SK-N-MC (cell line): ENCODE measurements at regions not wholly inside any gene's neighbourhood (a gene's known extent, or its start where the extent isn't known, plus 50 kb on each side); places are given as distances from the start of the nearest gene placed in this dataset.

Source experiments
- EZH2 ChIP-seq: fragments of 200-600 bp; sonication (generic); IDR thresholded peaks from one replicate; pipeline ENCODE4 v1.6.1; 2017; ENCODE audit warnings: antibody characterized with exemption
- FOXP2 ChIP-seq: optimal IDR thresholded peaks from 2 replicates; pipeline ENCODE3; 2011; ENCODE audit warnings: mild to moderate bottlenecking, moderate library complexity; ENCODE audit not compliant: insufficient read depth; ENCODE audit errors: extremely low read length, control extremely low read depth
- POLR2AphosphoS5 ChIP-seq: IDR thresholded peaks from 2 replicates; pipeline ENCODE4 v1.6.1; 2012; ENCODE audit warnings: mild to moderate bottlenecking, low read depth, low read length, borderline replicate concordance

- TF ChIP-seq EZH2 (no peak), POLR2AphosphoS5 (peak; percentile 35; the same call in 1 of the 2 replicates), FOXP2 (no peak)
These were observed 123.3 kb upstream of the FAM204A start for GRCh38 chr10:118465300-118465874.
